Ishikawa (cell line): ENCODE measurements at regions not wholly inside any gene's neighbourhood (a gene's known extent, or its start where the extent isn't known, plus 50 kb on each side); places are given as distances from the start of the nearest gene placed in this dataset.

Experiments used
- EP300 ChIP-seq: IDR thresholded peaks from 2 replicates; pipeline ENCODE4 v1.6.1; 2012; ENCODE audit warnings: borderline replicate concordance
- TAF1 ChIP-seq: IDR thresholded peaks from 2 replicates; pipeline ENCODE4 v1.6.1; 2012; ENCODE audit warnings: low read depth, mild to moderate bottlenecking
- TCF12 ChIP-seq: IDR thresholded peaks from 2 replicates; pipeline ENCODE4 v1.6.1; 2012; ENCODE audit warnings: low read depth
- YY1 ChIP-seq: IDR thresholded peaks from 2 replicates; pipeline ENCODE4 v1.6.1; 2012; ENCODE audit warnings: low read depth
- TF ChIP-seq, protein P1 (sequence below): IDR thresholded peaks from 2 replicates; pipeline ENCODE4 v1.6.1; 2012
- TF ChIP-seq, protein P2 (sequence below): IDR thresholded peaks from 2 replicates; pipeline ENCODE4 v1.6.1; 2012; ENCODE audit warnings: low read depth, mild to moderate bottlenecking

DNA sequence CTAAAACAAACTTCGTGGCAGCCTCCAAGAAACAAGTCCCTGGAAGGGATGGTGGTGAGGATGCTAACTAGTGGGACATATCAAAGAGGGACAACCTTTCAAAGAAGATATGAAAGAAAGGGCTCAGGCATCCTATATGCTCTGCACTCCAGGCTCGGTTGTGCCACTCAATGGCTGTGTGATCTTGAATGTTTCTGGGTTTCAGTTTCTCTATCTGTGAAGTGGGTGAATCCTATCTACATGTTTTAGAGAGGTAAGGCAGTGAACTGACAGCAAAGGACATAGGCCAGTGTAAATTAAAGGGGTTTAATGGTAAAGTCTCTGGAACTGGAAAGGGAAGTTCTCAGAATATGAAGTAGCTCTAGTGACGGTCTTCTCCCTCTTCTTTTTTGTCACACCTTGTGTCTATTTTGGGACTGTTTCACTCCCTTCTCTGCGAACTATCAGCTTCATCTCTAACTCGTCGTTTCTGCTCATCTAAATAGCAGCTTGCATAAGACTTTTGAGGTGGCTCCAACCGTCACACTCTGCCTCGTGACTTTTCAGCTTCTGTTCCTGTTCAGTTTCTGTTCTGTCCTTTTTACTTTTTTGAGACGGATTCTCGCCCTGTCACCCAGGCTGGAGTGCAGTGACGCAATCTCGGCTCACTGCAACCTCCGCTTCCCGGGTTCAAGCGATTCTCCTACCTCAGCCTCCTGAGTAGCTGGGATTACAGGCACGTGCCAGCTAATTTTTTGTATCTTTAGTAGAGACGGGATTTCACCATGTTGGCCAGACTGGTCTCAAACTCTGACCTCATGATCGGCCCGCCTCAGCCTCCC, 273.6 kb downstream of the SUDS3 start:
- TF ChIP-seq EP300 (no peak), TAF1 (no peak), TCF12 (no peak), YY1 (no peak)
- TF ChIP-seq, protein P1, sequence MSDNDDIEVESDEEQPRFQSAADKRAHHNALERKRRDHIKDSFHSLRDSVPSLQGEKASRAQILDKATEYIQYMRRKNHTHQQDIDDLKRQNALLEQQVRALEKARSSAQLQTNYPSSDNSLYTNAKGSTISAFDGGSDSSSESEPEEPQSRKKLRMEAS = no peak
- TF ChIP-seq, protein P2, sequence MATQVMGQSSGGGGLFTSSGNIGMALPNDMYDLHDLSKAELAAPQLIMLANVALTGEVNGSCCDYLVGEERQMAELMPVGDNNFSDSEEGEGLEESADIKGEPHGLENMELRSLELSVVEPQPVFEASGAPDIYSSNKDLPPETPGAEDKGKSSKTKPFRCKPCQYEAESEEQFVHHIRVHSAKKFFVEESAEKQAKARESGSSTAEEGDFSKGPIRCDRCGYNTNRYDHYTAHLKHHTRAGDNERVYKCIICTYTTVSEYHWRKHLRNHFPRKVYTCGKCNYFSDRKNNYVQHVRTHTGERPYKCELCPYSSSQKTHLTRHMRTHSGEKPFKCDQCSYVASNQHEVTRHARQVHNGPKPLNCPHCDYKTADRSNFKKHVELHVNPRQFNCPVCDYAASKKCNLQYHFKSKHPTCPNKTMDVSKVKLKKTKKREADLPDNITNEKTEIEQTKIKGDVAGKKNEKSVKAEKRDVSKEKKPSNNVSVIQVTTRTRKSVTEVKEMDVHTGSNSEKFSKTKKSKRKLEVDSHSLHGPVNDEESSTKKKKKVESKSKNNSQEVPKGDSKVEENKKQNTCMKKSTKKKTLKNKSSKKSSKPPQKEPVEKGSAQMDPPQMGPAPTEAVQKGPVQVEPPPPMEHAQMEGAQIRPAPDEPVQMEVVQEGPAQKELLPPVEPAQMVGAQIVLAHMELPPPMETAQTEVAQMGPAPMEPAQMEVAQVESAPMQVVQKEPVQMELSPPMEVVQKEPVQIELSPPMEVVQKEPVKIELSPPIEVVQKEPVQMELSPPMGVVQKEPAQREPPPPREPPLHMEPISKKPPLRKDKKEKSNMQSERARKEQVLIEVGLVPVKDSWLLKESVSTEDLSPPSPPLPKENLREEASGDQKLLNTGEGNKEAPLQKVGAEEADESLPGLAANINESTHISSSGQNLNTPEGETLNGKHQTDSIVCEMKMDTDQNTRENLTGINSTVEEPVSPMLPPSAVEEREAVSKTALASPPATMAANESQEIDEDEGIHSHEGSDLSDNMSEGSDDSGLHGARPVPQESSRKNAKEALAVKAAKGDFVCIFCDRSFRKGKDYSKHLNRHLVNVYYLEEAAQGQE = no peak
